ENCODE measurements at regions not wholly inside any gene's neighbourhood (a gene's known extent, or its start where the extent isn't known, plus 50 kb on each side); places are given as distances from the start of the nearest gene placed in this dataset.

DNA sequence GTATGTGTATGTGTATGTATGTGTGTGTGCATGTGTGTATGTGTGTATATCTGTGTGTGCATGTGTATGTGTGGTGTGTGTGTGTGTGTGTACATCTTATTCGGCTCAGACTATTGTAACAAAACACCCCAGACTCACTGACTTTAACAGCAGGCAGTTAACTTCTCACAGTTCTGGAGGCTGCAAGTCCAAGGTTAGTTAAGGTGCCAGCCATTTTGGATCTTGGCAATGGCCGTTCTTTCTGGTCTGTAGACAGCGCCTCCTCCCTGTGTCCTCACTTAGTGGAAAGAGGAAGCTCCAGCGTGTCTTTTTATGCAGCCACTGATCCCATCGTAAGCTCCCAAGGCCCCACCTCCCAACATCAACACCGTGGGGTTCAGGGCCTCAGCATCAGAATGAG is 128.3 kb upstream of the THBS2 start:
- H3K9me3 ChIP-seq (ENCODE audit: control insufficient read depth in 2 of 3, insufficient read depth in 1 of 3, low read length in 3 of 3) = peaks cover 0 to 3% (median 2%) of the 10 kb centered on the region in 3 donors
- DNase-seq (peak in 1 of 5 donors; percentile 1), FAIRE-seq (no peak)
- intact Hi-C loops (cut with DNase I) = no loop called here
- H3K4me3 ChIP-seq (ENCODE audit: low read length in 3 of 3) = no peak overlapping the region
- H3K9ac ChIP-seq (ENCODE audit: low read length in 3 of 3) = no peak overlapping the region
- H3K4me1 ChIP-seq (ENCODE audit: control insufficient read depth in 2 of 3, insufficient read depth in 2 of 3, low read depth in 1 of 3, low read length in 3 of 3) = no peaks in the 10 kb centered on the region
- TF ChIP-seq, protein P1, sequence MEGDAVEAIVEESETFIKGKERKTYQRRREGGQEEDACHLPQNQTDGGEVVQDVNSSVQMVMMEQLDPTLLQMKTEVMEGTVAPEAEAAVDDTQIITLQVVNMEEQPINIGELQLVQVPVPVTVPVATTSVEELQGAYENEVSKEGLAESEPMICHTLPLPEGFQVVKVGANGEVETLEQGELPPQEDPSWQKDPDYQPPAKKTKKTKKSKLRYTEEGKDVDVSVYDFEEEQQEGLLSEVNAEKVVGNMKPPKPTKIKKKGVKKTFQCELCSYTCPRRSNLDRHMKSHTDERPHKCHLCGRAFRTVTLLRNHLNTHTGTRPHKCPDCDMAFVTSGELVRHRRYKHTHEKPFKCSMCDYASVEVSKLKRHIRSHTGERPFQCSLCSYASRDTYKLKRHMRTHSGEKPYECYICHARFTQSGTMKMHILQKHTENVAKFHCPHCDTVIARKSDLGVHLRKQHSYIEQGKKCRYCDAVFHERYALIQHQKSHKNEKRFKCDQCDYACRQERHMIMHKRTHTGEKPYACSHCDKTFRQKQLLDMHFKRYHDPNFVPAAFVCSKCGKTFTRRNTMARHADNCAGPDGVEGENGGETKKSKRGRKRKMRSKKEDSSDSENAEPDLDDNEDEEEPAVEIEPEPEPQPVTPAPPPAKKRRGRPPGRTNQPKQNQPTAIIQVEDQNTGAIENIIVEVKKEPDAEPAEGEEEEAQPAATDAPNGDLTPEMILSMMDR (IDR thresholded peaks at IDR 0.05; ENCODE audit: borderline replicate concordance, extremely low read depth, insufficient read depth) = no peak
- H3K27ac ChIP-seq (ENCODE audit: low read depth in 2 of 2, low read length in 2 of 2) = no peak overlapping the region
- no peaks in the 10 kb centered on the region for H3K27me3 ChIP-seq (ENCODE audit: control insufficient read depth, insufficient read depth, low read length)
- no peaks in the 10 kb centered on the region for H3K36me3 ChIP-seq (ENCODE audit: control insufficient read depth in 2 of 3, insufficient read depth in 3 of 3, low read length in 3 of 3)

- H3K36me3 ChIP-seq (ENCODE audit: control insufficient read depth in 2 of 3, insufficient read depth in 3 of 3, low read length in 3 of 3) = no peaks in the 10 kb centered on the region
- no peak for FAIRE-seq
- peak in 1 of 5 donors; percentile 10 for DNase-seq
- peaks cover 0 to 6% (median 3%) of the 10 kb centered on the region in 3 donors for H3K9me3 ChIP-seq (ENCODE audit: control insufficient read depth in 2 of 3, insufficient read depth in 1 of 3, low read length in 3 of 3)
- H3K4me1 ChIP-seq (ENCODE audit: control insufficient read depth in 2 of 3, insufficient read depth in 2 of 3, low read depth in 1 of 3, low read length in 3 of 3) = no peaks in the 10 kb centered on the region
- no peak overlapping the region for H3K4me3 ChIP-seq (ENCODE audit: low read length in 3 of 3)
- H3K27ac ChIP-seq (ENCODE audit: low read depth in 2 of 2, low read length in 2 of 2) = no peak overlapping the region
- no peak overlapping the region for H3K9ac ChIP-seq (ENCODE audit: low read length in 3 of 3)
- intact Hi-C loops (cut with DNase I) = no loop called here
- H3K27me3 ChIP-seq (ENCODE audit: control insufficient read depth, insufficient read depth, low read length) = no peaks in the 10 kb centered on the region
- TF ChIP-seq, protein P1 (IDR thresholded peaks at IDR 0.05; ENCODE audit: borderline replicate concordance, extremely low read depth, insufficient read depth) = no peak
Measured at GRCh38 chr6:169380493-169380892, 126.8 kb upstream of the THBS2 start.

DNA sequence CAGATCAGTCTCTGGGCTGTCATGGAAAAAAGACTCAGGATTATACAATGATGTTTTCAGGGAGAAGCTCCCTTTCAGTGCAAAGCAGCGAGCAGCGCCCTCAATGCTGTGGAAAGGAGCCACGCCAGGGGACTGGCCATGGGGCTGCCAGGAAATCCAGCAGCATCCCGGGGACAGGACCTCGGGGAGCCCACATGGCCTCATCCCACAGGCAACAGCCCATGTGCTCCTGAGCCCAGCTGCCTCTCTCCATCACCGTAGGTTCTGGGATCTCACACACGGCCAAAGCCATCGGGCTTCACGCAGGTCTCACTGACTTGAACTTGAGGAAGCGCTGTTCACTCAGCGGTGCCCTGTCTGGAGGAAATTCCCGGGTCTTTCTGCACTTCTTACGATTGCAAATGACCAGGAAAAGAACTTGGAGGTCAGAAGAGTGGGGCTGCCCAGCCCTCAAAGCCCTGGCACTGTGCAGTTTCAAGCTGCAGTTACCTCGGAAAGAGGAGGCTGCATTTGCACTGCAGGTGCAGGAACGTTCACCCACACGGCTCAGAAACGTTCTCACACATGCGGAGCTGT is 125.9 kb upstream of the THBS2 start:
- TF ChIP-seq, protein P1 (IDR thresholded peaks at IDR 0.05; ENCODE audit: borderline replicate concordance, extremely low read depth, insufficient read depth) = no peak
- H3K27ac ChIP-seq (ENCODE audit: low read depth in 2 of 2, low read length in 2 of 2) = no peak overlapping the region
- FAIRE-seq (no peak), DNase-seq (no peak)
- no peak overlapping the region for H3K4me3 ChIP-seq (ENCODE audit: low read length in 3 of 3)
- no peaks in the 10 kb centered on the region for H3K27me3 ChIP-seq (ENCODE audit: control insufficient read depth, insufficient read depth, low read length)
- H3K36me3 ChIP-seq (ENCODE audit: control insufficient read depth in 2 of 3, insufficient read depth in 3 of 3, low read length in 3 of 3) = no peaks in the 10 kb centered on the region
- peaks cover 0 to 12% (median 0%) of the 10 kb centered on the region in 3 donors for H3K9me3 ChIP-seq (ENCODE audit: control insufficient read depth in 2 of 3, insufficient read depth in 1 of 3, low read length in 3 of 3)
- no peaks in the 10 kb centered on the region for H3K4me1 ChIP-seq (ENCODE audit: control insufficient read depth in 2 of 3, insufficient read depth in 2 of 3, low read depth in 1 of 3, low read length in 3 of 3)
- intact Hi-C loops (cut with DNase I) = no loop called here
- H3K9ac ChIP-seq (ENCODE audit: low read length in 3 of 3) = no peak overlapping the region

All from kidney (tissue), 13 donors.